Fibroblast of skin of abdomen (primary cell): ENCODE measurements at regions not wholly inside any gene's neighbourhood (a gene's known extent, or its start where the extent isn't known, plus 50 kb on each side); places are given as distances from the start of the nearest gene placed in this dataset.
A peak's percentile ranks its signal among the peaks of the same experiment; 100 is the strongest.

Experiments used
- DNase-seq: peaks from one replicate; pipeline ENCODE4 v3.0.0-alpha.2; 2013

- no peak for DNase-seq
Observed at GRCh38 chr20:51095633-51096521, 73.0 kb upstream of the KCNG1 start.

GRCh38 chr20:51094221-51094620, 71.3 kb upstream of the KCNG1 start:
- DNase-seq: no peak

GRCh38 chr20:51093240-51093763, 70.4 kb upstream of the KCNG1 start:
- DNase-seq: no peak

- peak; percentile 50 for DNase-seq
Observed at GRCh38 chr20:51092338-51092737, 69.4 kb upstream of the KCNG1 start.

- DNase-seq: peak; percentile 33
Observed at GRCh38 chr20:51091406-51092195, 68.7 kb upstream of the KCNG1 start.

- DNase-seq: no peak
Observed at GRCh38 chr20:51089840-51090239, 66.9 kb upstream of the KCNG1 start.

GRCh38 chr20:51089272-51089781, 66.4 kb upstream of the KCNG1 start:
- no peak for DNase-seq

GRCh38 chr20:51087266-51087665, 64.4 kb upstream of the KCNG1 start:
- DNase-seq: no peak

- DNase-seq: no peak
Observed at GRCh38 chr20:51085769-51086168, 62.9 kb upstream of the KCNG1 start.

- no peak for DNase-seq
Observed at GRCh38 chr20:51084593-51085377, 61.9 kb upstream of the KCNG1 start.

GRCh38 chr20:51083447-51083846, 60.5 kb upstream of the KCNG1 start:
- no peak for DNase-seq

GRCh38 chr20:51082988-51083387, 60.1 kb upstream of the KCNG1 start:
- DNase-seq: no peak

GRCh38 chr20:51080516-51080915, 57.6 kb upstream of the KCNG1 start:
- no peak for DNase-seq

- DNase-seq: no peak
Observed at GRCh38 chr20:51079488-51079887, 56.6 kb upstream of the KCNG1 start.

- DNase-seq: no peak
Observed at GRCh38 chr20:51077686-51078060, 54.8 kb upstream of the KCNG1 start.

GRCh38 chr20:51076786-51077685, 54.1 kb upstream of the KCNG1 start:
- no peak for DNase-seq

- no peak for DNase-seq
Observed at GRCh38 chr20:51074062-51074461, 51.2 kb upstream of the KCNG1 start.
